ENCODE measurements at regions not wholly inside any gene's neighbourhood (a gene's known extent, or its start where the extent isn't known, plus 50 kb on each side); places are given as distances from the start of the nearest gene placed in this dataset.
A peak's percentile ranks its signal among the peaks of the same experiment; 100 is the strongest.

DNA sequence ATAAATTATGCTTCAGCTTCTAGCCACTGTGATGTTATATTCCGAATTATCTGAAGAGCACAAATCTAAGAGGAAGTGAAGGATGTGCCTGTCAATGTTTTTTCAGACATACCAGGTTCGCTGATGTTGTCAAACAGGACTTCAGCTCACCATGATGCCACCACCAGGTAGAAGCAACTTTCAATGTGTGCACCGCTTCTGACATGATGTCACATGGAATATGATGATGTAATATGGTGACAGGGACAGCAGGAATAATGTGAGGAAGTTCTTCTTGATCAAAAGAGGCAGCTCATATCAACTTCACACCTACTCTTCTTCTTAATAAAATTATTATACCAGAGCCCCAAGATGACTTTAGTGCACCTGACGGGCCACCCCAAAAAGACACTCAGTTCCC is 893.2 kb downstream of the BCL11A start:
- no peaks in the 10 kb centered on the region for H3K36me3 Mint-ChIP-seq
- no peak overlapping the region for H3K27ac Mint-ChIP-seq
- ATAC-seq: no peak

DNA sequence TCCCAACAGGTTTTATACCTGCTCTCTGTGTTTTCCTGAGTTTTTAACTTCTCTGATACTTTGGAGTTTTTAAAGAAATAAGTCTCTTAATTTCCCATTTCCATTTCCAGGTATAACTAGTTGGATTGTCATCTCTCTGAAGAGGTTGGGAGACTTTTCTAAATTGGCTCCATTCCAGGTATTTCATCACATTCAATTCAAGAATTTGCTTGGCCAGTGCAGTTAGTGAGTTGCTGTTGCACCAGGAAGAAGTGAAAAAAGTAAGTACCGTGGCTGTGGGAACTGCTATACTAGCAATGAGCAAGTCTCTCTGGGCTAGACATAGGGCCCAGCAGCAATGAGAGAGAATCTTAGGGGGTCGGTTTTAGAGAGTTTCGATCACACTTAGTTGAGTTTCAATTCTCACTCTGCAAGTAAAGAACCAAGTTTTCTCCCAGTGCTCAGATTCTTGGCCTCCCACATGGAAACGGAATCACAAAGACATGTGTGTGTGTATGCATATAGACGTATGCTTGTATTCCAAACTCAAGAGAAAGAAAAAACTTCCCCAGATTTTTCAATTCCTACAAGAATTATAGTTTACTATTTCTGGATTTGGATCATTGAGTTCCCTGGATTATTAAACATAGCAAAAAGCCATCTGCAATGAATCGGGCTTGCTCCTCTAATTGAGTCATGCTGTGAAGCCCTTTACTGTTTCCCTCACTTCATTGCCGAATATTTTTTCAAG is 894.4 kb downstream of the BCL11A start:
- no peak overlapping the region for H3K27ac Mint-ChIP-seq
- no peak for DNase-seq (ENCODE audit: low spot score in 2 of 2)
- no peaks in the 10 kb centered on the region for H3K36me3 Mint-ChIP-seq
- no peak for ATAC-seq
- H3K9me3 Mint-ChIP-seq: no peaks in the 10 kb centered on the region

More for the DNA sequence above, 893.2 kb downstream of the BCL11A start:
- no peaks in the 10 kb centered on the region for H3K9me3 Mint-ChIP-seq
- no peak for DNase-seq (ENCODE audit: low spot score in 2 of 2)

DNA sequence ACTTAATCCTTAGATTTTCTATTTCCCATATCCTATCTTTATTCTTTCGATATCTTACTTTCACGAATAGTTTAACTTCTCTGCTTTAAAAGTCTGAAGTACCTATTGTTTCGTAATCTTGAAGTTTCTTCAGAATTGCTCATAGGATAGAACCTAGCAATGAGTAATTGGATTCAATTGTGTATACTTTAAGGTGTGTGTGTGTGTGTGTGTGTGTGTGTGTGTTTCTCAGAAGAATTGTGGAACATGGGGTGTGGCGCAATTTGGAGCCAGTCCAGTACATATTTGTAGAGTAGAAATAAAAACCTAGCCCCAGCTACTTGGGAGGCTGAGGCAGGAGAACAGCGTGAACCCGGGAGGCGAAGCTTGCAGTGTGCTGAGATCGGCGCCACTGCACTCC is 897.6 kb downstream of the BCL11A start:
- Mint-ChIP-seq H3K27ac (no peak overlapping the region), H3K9me3 (no peaks in the 10 kb centered on the region), H3K36me3 (no peaks in the 10 kb centered on the region)
- ATAC-seq (no peak), DNase-seq (ENCODE audit: low spot score in 2 of 2) (no peak)

DNA sequence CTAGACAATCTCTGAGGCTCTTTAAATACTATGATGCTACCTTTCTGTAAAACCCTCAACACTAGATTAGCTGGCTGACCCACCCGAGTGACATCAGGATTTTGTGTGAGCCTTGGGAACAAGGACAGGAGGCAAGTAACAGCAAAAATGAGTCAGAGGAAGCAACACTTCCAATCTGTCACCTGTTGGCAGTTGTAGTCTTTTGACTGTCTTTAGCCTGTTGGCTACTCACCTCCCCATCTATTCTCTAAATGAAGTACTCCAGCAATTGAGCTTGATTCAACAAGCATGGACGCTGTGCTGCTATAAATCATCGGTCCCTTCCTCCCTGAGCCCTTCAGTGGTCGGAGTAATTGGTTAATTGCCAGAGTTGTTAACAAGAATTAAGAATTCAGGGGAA is 898.7 kb downstream of the BCL11A start:
- Mint-ChIP-seq H3K27ac (no peak overlapping the region), H3K36me3 (no peaks in the 10 kb centered on the region), H3K9me3 (no peaks in the 10 kb centered on the region)
- DNase-seq (ENCODE audit: low spot score in 2 of 2) (no peak), ATAC-seq (no peak)

DNA sequence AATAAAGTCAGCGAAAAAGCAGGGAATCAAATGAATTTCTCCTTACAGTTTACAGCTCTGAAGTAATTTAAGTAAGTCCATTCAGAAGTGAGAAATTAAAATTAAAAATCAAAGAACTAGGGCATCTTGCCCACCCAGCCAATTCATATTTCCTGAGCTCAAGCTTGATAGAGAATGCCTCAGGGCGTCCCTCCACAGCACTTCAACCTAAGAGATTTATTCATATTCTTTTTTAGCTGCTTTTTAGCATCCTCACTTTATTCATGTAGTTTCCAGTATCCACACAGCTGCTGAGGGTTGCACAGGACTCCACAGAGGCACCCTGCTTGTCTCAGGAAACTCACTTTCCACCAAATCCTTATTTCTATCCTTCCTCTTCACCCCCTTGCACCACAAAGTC is 900.3 kb downstream of the BCL11A start:
- Mint-ChIP-seq H3K9me3 (no peaks in the 10 kb centered on the region), H3K27ac (no peak overlapping the region), H3K36me3 (no peaks in the 10 kb centered on the region)
- DNase-seq (ENCODE audit: low spot score in 2 of 2): no peak
- ATAC-seq: no peak

DNA sequence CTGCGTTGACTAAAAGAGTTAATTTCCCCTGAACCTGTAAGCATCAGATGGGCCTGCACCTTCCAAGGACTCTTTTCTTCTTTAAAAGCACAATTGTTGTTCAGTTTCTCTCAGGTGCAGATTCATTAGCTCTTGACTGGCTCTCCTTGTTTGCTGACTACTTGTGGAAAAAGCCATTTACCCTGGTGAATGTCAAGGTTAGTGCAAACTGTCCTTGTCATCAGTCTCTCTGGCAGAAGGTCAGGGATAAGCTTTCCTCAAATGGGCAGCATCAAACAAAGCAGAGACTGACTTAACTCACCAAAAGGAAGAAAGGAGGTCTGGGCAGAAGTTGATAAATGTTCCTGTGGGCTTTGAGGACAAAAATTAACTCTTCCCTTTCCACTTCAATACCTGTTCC is 922.7 kb downstream of the BCL11A start:
- Mint-ChIP-seq H3K36me3 (no peaks in the 10 kb centered on the region), H3K9me3 (no peaks in the 10 kb centered on the region), H3K27ac (no peak overlapping the region)
- ATAC-seq (no peak), DNase-seq (ENCODE audit: low spot score in 2 of 2) (no peak)

DNA sequence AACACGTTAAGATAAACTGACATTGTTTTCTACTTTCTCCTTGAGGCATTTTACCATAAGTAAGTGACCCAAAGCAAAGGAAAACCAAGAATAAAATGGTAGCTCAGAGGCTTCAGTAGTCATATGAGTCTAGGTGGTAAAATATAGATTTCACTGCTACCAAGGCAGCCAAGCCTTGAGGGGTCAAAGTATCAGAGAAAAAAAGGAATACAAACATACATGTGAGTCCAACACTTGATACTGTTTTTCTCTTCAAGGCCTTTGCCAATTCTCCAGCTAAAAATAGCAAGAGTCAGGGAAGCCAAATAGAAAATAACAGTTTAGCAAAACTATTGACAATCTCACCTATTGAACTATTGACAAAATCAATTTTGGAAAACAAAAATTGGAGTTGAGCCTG is 925.9 kb downstream of the BCL11A start:
- Mint-ChIP-seq H3K36me3 (no peaks in the 10 kb centered on the region), H3K27ac (no peak overlapping the region), H3K9me3 (no peaks in the 10 kb centered on the region)
- ATAC-seq: no peak
- no peak for DNase-seq (ENCODE audit: low spot score in 2 of 2)

DNA sequence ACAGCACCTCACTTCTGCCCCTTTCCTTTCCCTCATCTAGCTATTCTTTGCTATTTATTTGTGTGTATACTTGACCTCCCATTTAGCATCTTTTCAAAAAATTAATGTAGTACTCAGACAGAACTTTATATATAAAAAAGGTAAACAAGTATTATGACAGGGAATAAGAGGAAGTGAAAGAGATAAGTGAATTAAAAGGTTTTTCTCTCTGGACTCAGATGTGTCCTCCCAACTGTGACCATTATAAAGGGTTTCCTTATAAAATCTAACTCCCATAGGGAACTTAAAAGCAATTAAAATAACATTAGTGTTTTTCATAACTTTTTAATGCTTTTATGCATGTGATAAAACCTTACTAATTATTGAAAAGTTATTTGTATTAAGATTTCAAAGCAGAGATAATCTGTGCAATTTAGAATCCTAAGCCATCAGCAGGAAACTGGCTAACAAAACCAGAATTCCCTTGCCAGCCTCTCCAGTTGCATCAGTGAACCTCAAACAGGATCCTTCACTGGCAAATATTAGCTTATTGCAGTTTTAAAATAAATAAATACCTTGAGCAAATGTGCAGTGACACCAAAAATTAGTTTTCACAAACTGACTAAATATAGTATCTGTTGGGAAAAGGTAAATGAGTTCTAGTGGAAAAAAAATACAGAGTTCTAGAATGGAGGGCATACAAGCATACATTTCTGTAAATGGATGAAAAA is 930.7 kb downstream of the BCL11A start:
- Mint-ChIP-seq H3K36me3 (peaks cover 0 to 9% of the 10 kb centered on the region in 2 donors), H3K27ac (no peak overlapping the region), H3K9me3 (peaks cover 6 to 8% of the 10 kb centered on the region in 2 donors)
- DNase-seq (ENCODE audit: low spot score in 2 of 2) (no peak), ATAC-seq (no peak)

DNA sequence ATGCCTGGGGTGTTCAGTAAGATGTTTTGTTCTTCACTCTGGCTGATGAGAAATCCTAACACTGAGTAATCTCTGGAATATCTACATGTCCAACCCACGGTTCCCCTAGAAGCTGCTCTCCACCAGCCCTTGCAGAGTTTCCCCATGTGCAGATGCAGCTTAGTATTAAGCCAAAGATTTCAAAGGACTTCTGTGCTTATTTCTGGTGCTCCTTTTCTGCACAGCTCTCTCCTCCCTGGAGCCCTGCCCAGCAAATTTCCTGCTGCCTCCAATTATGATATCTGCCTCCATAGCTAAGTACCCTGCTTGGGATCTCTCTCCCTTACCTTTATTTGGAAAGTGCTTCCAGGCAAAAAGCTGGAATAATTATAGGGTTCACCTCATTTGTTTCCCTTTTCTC is 949.3 kb downstream of the BCL11A start:
- DNase-seq (ENCODE audit: low spot score in 2 of 2) (no peak), ATAC-seq (no peak)
- Mint-ChIP-seq H3K36me3 (peaks cover 0 to 10% of the 10 kb centered on the region in 2 donors), H3K9me3 (no peaks in the 10 kb centered on the region), H3K27ac (no peak overlapping the region)

DNA sequence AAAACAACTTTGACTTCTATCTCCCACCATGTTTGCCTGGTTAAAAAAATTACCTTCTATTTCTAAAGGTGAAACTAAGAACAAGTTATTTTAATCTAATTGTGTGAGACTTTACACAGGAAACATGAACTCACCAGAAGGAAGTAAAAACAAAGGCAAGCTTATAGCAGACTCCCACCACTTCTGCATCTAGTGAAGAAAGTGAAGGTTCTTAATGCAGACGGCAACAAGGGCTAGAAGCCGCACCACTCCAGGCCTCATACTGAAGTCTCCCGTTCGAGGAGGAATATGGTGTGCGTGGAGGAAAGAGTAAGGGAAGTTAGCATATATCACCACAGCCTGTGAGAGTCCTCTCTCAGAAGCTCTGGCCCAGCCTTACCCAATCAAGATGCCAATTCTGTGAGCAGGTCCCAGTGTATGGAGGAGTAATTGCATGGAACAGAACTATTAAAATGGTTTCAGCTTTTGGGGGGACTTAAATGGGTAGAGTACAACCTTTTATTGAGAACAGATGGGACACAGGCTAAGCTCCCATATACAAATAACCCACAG is 958.7 kb downstream of the BCL11A start:
- ATAC-seq: no peak
- DNase-seq (ENCODE audit: low spot score in 2 of 2): no peak
- no peaks in the 10 kb centered on the region for H3K36me3 Mint-ChIP-seq
- H3K27ac Mint-ChIP-seq: no peak overlapping the region
- H3K9me3 Mint-ChIP-seq: peaks cover 3 to 5% of the 10 kb centered on the region in 2 donors

DNA sequence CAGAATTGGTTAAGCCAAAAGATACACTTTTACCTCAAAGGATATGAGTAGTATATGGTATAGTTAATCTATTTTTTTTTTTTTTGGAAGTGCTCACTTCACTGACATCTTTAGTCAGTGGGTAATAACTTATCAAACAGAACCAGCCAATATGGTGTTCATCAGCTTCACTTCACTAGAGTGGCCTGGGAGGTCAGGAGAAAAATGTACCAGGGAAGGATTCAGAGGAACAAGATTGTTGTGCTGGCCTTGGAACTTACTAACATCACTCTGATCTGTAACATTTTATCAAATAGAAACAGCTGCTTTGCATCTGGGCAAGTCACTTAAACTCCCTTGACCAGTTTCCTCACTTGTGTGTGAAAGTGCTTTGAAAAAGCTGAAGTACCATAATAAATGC is 962.7 kb downstream of the BCL11A start:
- ATAC-seq (no peak), DNase-seq (ENCODE audit: low spot score in 2 of 2) (no peak)
- Mint-ChIP-seq H3K9me3 (no peaks in the 10 kb centered on the region), H3K36me3 (no peaks in the 10 kb centered on the region), H3K27ac (no peak overlapping the region)

DNA sequence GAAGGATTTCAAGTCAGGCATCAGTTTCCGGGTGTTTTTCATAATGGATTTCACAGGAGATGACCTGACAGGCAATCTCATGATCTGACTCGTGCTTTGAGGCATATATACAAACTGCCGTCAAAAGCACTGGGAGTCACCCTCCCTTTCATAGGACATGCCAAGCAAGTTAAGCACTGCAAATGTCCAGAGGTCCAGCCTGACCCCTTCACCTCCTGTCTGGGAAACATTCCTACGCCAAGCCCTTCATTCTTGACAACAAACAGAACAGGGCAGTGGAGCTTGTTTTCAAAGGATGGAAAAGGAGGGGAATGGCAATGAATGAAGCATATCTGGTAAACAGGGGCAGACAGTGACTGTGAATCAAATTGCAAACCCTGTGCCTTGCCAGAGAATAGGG is 963.6 kb downstream of the BCL11A start:
- H3K27ac Mint-ChIP-seq: no peak overlapping the region
- no peak for ATAC-seq
- H3K36me3 Mint-ChIP-seq: no peaks in the 10 kb centered on the region
- no peak for DNase-seq (ENCODE audit: low spot score in 2 of 2)
- H3K9me3 Mint-ChIP-seq: no peaks in the 10 kb centered on the region

DNA sequence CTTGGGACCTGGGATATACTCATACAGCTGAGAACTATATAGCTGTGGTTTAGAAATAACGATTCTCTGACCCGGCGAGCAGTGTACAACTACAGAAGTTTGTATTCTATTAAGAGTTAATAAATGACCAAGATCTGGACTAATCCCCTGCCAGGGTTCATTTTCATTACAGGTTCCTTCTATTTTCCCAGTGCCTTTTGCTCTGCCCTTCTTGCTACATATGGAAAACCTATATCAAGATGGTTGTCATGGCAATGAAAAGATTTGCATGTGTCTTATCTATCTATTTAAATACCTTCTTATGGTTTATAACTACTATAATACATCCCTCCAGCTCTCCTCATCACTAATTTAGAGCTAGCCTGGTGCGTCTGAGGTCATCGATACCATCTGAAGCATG is 965.2 kb downstream of the BCL11A start:
- Mint-ChIP-seq H3K9me3 (no peaks in the 10 kb centered on the region), H3K36me3 (no peaks in the 10 kb centered on the region), H3K27ac (no peak overlapping the region)
- no peak for DNase-seq (ENCODE audit: low spot score in 2 of 2)
- no peak for ATAC-seq

DNA sequence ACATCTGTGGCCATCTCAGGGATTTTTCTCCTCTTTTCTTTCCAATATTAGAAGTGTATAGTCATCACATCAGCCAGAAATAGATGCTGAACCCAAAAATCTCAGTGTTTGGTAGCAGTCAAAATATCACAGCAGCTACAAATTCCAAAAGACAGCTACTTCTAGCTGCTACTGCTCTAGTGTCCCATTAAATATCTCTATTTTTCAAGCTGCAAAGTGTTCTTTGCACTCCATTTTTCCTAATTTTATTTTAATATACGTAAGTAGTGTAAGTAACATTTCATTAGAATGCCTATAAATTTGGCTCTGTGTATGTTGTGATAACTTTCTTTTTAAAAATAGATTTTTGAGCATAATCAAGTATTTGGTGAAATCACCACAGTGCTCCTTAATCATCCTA is 967.3 kb downstream of the BCL11A start:
- Mint-ChIP-seq H3K27ac (no peak overlapping the region), H3K36me3 (no peaks in the 10 kb centered on the region), H3K9me3 (no peaks in the 10 kb centered on the region)
- no peak for ATAC-seq
- no peak for DNase-seq (ENCODE audit: low spot score in 2 of 2)

DNA sequence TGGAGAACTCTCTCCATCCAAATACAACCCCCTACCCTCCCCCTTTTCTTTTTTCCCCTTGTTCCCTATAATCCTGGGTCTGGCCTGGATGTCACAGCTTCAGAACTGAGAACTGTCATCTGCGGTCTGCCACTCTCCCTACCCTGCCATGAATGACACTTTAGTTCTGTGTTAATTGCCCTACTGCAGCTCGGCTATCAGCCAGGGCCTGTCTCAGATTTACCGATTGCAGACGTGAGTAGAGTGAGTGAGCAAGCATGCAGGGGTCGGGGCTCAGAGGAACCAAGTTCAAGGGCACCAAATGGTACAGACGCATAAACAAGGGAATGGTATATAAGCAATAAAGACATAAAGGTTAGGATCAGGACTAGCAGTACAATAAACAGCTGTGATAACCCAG is 967.8 kb downstream of the BCL11A start:
- H3K27ac Mint-ChIP-seq: no peak overlapping the region
- DNase-seq (ENCODE audit: low spot score in 2 of 2): no peak
- H3K9me3 Mint-ChIP-seq: no peaks in the 10 kb centered on the region
- no peak for ATAC-seq
- no peaks in the 10 kb centered on the region for H3K36me3 Mint-ChIP-seq

DNA sequence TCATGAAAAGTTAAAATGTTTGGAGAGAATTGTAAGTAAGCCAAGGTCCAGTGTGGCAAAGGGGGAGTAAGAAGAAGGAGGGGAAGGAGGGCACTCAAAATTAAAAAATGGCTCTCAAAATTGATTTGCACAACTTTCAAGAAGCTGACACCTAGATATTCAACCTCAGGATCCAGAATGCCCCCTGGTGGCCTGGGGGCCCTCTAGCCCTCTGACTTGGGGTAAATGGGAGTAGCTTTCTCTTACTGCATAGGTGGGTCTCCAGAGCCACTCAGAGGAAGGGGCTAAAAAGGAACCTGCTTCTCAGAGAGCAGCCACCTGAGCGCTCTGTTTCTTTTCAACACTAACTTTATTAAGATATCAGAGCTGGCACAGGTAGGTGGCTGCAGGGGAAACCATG is 968.5 kb downstream of the BCL11A start:
- H3K36me3 Mint-ChIP-seq: no peaks in the 10 kb centered on the region
- peak in 1 of 2 donors; percentile 5 for DNase-seq (ENCODE audit: low spot score in 2 of 2)
- no peak for ATAC-seq
- H3K9me3 Mint-ChIP-seq: no peaks in the 10 kb centered on the region
- H3K27ac Mint-ChIP-seq: no peak overlapping the region

DNA sequence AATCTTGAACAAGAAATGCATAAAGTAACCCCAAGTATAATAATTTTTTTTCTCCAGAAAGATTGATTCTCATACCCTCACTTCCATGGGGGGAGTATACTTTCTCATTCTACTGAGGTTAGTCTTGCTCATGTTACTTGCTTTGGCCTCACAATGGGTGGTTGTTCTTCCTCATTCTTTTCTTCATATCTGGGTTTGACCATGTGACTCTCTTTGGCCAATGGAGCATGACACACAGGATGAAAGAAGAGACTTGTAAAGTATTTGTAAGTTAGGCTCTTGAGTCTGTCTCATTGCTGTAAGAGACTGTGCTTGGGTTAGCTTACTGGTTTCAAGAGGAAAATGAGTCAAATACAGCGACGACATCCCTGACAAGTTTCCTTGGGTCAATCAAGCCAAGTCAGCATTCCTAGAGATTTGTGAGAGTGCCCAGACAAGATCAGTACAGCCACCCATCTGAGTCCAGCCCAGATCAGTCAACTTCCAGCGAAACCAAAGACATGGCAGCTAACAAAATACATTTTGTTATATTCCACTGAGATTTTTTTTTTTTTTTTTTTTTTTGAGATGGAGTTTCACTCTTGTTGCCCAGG is 970.2 kb downstream of the BCL11A start:
- H3K27ac Mint-ChIP-seq: no peak overlapping the region
- no peaks in the 10 kb centered on the region for H3K36me3 Mint-ChIP-seq
- no peaks in the 10 kb centered on the region for H3K9me3 Mint-ChIP-seq
- DNase-seq (ENCODE audit: low spot score in 2 of 2) (no peak), ATAC-seq (no peak)

DNA sequence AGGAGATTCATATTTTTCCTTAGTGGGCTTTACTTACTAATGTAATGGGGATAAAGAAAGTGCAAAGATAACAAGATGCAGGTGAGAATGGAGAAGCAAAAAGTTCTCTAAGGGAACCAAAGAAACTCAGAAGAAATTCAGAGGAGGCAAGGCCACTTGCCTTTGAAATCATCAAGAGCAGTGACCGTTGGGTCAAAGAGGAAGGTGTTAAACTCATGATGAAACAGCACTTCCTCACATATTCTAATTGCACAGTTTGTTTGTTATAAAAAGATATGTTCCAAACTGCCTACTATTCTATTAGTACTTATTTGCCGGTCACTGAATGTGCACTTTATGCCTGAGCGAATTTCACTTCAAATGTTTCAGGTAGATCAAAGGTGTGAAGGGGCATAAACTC is 975.1 kb downstream of the BCL11A start:
- no peak overlapping the region for H3K27ac Mint-ChIP-seq
- H3K9me3 Mint-ChIP-seq: peaks cover 0 to 4% of the 10 kb centered on the region in 2 donors
- H3K36me3 Mint-ChIP-seq: no peaks in the 10 kb centered on the region

More for the DNA sequence above, 975.1 kb downstream of the BCL11A start:
- DNase-seq (ENCODE audit: low spot score in 2 of 2) (no peak), ATAC-seq (no peak)
